NCI-H2081 treated with DMSO at 0.1 percent for 48 hours (cell line): ENCODE measurements at regions not wholly inside any gene's neighbourhood (a gene's known extent, or its start where the extent isn't known, plus 50 kb on each side); places are given as distances from the start of the nearest gene placed in this dataset.
A peak's percentile ranks its signal among the peaks of the same experiment; 100 is the strongest.

Experiments
- DNase-seq: peaks from one replicate; lab custom pipeline; 2025; lab: John Stamatoyannopoulos, UW

DNA sequence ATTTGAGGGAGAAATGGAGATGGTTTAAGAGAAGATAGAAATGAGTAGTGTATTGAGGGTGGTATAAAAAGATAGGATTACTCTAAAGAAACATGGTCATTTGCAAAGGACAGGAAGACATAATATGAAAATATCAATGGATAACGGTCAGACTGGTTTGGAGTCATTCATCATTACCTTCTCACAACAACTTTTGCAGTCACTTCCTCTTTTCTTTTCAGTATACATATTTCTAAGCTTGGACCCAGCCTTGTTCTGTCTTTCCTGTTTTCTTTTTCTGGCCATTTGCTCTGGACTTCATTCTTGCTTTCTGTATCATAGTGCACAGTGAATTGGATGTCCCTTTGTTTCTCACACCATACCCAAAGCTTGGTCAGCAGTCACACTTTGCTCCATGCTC lies 966.5 kb upstream of the TYRP1 start:
- DNase-seq: no peak

DNA sequence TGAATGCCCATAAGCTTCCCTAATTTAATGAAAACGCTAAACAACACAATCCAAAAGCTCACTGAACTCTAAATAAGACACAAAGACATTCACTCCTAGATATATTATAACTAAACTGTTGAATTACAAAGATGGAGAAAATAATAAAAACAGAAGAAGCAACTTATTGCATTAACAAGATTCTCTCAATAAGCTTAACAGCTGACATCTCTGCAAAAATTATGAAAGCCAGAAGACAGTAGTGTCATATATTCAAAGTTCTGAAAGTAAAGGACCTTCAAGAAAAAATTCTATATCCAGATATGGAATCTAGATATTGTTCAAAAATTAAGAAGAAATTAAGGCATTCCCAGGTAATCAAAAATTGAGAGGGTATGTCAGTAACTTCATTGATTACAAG lies 957.8 kb upstream of the TYRP1 start:
- no peak for DNase-seq

DNA sequence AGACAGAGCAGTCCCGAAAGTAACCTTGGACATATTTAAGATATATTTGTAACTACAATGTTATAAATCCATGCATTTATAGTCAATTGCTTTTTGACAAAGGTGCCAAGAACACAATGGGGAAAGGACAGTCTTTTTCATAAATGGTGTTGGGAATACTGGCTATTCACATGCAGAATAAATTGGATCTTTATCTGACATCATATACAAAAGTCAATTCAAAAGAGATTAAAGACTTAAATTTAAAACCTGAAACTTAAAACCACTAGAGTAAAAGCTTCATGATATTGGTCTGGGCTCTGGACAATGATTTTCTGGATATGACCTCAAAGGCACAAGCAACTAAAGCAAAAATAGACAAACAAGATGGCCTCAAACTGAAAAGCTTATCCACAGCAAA lies 950.7 kb upstream of the TYRP1 start:
- DNase-seq: no peak

DNA sequence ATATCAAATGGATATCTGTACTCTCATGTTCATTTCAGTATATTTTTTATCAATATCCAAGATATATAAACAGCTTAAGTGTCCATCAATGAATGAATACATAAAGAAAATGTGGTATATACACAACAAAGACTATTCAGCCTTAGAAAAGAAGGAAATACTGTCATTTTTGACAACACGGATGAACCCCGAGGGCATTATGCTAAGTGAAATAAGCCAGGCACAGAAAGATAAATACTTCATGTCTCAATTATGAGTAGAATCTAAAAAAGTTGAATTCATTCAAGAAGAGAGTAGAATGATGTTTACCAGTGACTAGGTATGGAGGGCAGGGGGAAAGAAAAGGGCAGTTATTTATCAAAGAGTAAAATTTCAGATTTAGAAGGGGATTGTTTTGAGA lies 949.8 kb upstream of the TYRP1 start:
- DNase-seq: no peak

DNA sequence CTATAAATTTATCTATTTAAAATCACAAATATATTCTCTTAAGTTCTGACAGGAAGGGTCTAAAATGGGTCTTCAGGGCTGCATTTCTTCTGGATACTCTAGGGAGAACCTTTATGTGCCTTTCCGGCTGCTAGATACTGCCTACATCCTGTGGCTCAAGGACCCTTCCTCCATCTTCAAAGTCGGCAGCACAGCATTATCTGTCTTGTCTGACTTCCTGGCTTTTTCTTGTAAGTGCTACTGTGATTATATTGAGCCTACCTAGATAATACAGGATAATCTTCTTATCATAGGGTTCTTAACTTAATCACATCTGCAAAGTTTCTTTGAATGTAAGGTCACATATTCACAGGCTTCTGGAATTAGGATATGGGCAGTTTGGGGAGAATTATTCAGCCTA lies 943.8 kb upstream of the TYRP1 start:
- no peak for DNase-seq

DNA sequence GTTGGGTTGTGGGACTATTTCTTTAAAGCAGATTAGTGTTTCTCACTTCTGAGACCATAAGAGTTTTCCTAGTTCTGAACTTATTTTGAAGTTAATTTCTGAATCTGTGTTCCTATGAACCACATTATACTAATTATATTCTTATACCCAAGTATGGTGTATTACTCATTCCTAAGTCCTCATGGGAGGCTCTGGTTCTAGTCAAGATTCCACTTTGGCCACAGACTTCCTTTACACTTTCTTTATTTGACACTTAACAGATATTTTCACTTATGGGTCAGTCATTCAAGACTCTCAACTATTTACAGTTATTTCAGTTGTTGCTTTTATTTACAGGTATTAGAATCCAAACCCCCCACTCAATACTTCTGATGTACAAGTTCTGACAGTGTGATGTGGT lies 937.2 kb upstream of the TYRP1 start:
- DNase-seq: no peak

DNA sequence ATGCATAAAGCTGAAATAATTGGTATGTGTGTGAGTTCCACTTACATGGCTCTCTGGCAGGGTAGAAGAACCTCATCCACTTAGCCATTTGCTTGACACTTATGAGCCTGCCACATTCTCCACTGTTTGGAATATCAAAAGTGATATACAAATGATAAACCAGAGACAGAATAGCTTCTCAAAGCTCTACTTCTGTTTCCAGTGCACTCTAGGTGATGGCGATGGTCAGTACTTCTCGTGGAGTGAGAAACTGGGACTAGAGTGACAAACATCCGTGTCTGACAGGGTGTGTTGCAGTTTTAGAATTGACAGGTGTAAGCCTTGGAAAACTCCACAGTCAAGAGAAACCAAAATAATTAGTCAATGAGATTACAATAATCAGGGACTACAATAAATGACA lies 935.8 kb upstream of the TYRP1 start:
- DNase-seq: no peak

DNA sequence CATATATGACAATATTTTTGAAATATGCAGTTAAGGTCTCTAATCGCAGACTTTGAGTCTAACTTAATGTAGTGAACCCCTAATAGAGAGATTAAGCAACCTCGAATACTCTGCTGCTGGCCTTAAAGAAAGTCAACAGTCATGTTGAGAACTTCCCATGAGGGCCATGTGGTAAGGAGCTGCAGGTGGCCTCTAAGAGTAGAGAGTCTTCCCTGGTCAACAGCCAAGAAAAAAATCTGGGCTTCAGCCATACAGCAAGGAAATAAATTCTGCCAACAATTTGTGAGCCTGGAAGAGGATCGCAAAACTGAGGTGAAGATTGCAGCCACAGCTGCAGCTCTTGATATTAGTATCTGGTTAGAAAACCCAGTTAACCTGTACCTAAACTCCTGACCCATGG lies 935.2 kb upstream of the TYRP1 start:
- DNase-seq: no peak

DNA sequence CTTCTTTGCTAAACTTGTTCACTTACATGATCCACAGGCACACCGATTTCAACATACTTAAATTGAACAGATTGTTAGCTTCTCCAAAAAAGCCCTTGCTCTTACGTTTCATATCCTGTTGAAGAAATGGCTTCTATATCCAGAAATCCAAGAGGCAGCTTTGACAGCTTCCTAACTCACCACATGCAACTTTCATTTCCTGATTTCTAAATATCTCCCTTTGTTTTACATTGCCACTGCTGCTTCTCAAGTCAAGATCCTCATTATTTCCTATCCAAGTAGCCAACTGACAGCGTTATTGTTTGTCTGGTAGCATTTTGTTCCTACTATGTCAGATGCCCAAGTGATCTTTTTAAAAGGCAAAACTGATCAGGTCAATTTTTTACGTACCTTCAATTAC lies 913.2 kb upstream of the TYRP1 start:
- DNase-seq: no peak

DNA sequence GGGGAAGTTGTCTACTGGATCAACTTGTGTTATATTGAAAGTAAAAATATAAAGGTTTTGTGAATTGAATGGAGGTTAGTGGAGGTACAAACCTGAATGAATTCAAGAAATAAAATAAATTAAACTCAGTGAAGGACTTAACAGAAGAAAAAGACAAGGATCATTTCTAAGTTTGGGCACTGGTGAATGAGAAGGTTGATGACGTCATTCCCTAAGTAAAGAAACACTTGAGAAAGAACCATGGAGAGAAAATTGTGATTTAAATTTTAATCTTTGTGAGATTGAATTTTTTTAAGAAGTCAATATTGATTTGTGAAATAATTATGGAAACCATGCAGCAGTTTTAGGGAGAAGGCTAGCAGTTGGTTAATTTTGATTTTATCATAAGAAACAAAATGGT lies 900.3 kb upstream of the TYRP1 start:
- no peak for DNase-seq

DNA sequence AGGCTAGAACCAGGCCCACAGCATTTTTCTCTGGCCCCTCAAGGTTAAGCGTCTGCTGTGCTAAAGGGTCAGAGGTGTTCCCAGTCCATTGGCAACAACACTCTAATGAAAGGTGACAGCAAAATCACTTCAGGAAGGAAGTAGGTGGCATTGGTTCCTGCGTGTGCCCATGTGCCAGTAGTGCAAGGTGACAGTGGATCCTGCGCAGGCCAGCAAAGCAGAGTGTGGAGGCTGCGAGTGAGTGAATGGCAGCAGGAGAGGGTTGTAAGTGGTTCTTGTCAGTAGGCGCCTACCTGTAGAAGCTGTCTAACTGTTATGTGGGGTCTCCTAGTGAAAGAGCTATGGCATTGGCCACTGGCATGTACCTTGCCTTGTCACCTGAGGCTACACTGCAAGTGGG lies 898.2 kb upstream of the TYRP1 start:
- no peak for DNase-seq

DNA sequence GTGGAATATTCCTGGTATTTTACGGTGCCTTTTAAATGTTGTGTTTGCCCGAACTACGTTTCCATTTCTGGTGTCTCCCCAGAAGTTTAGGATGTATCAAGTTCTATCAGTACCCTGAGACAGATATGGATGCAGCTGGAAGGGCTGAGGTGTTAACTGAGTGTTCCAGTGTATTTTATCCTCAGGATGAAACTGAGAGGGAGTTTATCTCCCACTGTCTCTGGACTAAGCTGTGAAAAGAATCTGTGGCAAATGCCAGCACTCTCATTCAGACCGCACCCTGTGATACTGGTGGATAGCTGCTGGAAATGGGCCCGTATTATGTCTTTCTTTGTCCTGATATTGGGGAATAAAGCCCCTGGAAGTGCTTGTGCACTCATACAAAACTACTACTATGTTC lies 887.2 kb upstream of the TYRP1 start:
- no peak for DNase-seq

DNA sequence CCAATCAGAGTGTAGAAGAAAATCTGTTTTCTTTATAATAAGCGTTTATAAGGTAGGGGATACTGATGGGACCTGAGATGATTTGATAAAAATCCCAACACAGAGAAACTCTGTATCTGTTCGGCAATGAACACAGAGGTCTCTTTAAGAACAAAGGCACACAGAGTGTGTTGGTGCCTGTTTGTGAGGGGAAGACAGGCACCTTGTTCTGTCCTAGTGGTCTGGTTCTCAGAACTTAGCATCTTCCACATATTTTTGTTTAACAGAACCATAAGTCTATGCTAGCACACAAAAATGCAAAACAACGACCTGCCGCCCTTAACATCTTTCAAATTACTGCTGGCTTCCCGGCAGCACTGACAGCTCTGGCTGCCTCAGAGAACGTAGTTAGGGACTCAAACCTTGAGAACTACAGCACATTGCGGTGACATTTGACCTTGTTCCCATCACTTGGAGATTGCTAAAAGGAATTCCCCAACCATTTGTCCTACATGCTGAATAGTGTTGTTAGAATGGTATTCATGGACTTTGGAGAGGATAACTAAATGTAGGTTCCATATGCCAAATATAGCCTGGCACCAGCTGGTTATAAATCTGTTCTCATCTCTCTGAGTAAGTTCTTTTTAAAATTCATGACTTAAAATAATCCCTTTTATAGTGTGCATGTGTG lies 871.7 kb upstream of the TYRP1 start:
- no peak for DNase-seq

DNA sequence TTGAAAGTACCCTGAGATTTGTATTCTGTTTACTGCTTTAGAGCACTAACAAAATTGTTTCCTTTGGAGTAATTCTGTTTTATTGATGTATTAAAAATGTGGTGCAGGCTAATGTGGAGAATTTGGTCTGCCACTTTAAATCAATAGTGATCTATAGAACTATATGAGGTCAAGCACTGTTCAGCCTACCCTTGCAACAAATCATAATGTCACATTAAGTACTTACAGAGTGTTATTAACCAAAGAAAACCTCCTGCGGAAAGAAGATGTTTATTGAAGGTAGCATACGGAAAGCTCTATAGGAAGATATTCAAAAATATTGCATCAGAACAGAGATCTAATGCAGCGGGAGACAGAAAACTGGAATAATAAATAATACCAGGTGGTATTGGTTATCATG lies 865.0 kb upstream of the TYRP1 start:
- DNase-seq: no peak

DNA sequence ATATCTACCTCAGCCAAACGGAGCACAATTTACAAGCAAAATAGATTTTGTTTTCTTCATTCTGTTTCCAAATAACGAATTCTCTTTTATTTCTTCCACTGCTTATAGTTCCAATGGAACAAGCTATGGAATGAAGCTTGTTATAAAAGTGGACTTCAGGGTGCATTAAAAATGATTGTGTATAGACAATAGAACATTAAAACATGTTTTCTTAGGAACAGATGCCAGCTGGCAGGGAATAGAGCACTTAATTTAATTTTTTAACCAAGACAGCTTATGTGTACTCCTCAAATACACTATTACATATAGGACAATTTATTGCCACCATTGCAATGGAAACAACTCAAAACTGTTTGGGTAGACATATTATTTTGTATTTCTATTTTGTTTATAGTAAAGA lies 860.1 kb upstream of the TYRP1 start:
- DNase-seq: no peak

DNA sequence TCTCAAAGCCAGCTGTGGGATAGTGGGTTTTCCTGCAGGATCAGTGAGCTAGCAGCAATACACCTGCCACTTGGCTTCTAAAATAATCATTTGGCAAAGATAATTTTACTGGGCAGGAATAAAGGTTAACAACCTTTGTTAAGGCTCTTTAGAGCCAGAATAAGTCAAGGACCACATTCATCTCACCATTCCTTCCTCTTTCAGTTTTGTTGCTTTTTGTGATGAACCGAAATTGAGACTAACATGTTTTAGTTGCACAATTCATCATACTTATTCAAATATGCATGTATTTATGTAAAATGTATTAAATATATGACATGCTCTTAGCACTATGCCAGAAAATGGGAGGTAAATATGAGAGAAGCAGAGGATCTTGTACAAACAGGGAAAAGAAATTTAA lies 824.4 kb upstream of the TYRP1 start:
- no peak for DNase-seq

DNA sequence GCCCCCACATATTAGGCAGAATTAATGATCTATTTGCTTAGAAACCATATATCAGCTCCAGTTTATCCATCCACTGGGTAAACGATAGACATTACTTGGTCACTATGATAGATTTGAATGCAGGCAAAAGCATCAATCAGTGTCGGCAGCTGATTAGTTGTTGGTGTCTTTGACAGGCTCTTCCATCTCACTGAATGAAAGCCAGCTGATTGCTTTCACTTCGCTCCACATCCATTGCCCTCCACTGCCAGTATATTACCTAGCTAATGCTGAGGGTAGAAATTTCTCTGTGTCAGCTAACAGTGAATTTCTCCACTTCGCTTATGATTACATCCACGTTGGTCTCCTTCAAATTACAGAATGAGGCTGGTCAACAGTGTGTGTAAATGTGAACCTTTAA lies 821.3 kb upstream of the TYRP1 start:
- DNase-seq: no peak

DNA sequence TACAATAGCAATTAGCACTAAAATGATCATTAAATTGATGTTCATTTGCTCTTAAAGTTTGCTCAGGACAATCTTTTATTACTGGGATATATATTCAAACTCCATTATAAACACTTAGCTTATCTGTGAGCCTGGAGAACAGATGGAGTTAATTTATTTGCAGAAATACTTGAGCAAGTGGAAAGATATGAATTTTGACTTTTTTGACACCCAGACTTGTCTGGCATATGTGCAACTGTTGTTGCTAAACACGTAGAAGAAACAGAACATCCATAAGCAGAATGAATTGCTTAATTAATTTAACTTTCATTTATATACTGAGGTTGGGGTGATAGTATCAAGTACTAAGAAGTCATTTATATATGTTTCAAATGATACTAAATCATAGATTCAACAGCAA lies 820.7 kb upstream of the TYRP1 start:
- DNase-seq: peak; percentile 16

DNA sequence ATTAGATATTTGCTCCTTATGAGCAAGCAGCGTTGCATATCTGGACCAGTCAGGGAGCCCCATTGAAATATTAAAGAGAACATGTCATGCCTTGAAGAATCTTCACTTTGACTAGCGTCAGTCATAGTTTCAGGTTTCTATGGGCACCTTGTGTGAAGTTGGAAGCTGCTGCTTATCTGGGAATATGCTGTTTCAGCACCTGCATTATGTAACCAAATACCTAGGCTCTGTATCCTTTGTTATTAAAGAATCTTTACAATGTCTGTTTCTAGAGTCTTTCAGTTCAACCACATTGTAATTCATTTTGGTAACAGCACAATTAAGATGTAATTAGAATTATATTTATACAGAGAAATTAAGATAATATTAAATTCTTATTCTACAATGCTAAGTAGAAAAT lies 818.8 kb upstream of the TYRP1 start:
- DNase-seq: no peak

DNA sequence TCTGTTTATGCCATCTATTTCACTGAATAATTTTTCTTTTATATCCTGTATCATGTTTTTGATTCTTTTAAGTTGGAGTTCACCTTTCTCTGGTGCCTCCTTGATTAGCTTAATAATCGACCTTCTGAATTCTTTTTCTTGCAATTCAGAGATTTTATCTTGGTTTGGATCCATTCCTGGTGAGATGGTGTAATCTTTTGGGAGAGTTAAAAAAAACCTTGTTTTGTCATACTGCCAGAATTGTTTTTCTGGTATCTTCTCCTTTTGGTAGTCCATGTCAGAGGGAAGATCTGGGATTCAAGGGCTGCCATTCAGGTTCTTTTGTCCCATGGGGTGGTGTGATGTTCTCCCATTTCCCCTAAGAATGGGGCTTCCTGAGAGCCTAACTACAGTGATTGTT lies 800.8 kb upstream of the TYRP1 start:
- DNase-seq: no peak

DNA sequence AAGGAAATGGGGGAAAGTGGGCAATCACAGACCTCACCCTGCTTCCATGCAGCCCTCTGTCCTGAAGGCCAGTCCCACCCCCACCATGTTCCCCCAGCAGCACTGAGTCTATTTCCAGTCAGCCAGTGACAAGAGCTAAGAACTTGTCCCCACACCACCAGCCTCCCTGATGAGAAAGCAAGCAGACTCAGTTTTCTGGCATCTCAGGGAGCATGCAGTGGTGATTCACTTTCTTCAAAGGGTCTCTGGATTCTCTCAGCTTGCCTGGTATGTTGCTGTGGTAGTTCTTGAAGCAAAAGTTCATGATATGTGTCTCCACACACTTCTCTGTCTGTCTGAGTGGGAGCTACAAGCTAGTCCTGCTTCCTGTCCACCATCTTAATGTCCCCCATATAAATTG lies 799.9 kb upstream of the TYRP1 start:
- DNase-seq: no peak

DNA sequence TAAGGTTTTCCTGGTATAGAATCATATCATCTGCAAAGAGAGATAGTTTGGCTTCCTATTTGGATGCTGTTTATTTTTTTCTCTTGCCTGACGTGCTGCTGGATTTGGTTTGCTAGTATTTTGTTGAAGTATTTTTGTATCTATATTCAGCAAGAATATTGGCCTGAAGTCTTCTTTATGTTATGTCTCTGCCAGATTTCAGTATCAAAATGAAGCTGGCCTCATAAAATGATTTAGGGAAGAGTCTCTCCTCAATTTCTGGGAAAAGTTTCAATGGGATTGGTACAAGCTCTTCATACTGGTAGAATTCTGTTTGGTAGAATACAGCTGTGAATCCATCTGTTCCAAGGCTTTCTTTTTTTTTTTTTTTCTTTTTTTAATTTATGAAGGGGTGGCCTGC lies 799.0 kb upstream of the TYRP1 start:
- no peak for DNase-seq

DNA sequence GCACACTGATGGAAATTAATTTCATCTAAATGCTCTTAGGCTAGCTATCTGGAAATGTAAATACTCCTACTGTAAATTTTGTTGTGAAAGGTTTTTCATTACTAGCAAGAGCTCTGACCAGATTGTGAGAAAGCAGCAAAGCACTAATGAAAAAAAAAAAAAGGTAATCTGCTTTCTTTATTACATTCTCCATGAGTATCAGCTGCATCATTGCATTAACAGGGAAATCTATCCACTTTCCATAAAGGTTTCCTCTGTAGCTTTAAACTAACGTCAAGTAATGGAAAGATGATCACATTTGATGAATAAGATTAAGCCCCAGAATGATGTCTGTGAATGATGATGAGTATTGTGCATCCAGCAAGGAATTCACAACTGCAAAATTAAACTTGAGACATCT lies 790.6 kb upstream of the TYRP1 start:
- DNase-seq: no peak

DNA sequence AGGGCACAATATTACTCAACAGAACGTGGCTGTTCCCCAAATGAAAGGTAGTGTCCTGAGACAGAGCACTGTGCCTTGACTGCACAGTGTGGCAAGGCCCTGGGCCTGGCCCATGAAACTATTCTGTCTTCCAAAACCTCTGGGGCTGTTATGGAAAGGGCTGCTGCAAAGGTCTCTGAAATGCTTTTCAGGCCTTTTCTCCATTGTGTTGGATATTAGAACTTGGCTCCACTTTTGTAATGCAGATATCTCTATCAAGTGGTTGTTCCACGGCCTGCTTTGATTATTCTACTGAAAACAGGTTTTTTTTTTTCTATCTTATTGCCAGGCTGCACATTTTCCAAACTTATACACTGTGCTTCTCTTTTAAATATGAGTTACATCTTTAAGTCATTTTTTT lies 777.5 kb upstream of the TYRP1 start:
- DNase-seq: no peak

DNA sequence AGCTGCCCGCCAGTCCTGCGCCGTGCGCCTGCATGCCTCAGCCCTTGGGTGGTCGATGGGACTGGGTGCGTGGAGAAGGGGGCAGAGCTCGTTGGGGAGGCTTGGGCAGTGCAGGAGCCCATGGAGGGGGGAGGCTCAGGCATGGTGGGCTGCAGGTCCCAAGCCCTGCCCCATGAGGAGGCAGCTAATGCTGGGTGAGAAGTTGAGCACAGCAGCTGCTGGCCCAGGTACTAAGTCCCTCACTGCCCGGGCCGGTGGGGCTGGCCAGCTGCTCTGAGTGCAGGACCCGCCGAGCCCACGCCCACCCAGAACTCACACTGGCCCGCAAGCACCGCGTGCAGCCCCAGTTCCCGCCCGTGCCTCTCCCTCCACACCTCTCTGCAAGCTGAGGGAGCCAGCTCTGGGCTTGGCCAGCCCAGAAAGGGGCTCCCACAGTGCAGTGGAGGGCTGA lies 764.3 kb upstream of the TYRP1 start:
- DNase-seq: no peak
